Amniotic stem cell (primary cell): ENCODE measurements at regions not wholly inside any gene's neighbourhood (a gene's known extent, or its start where the extent isn't known, plus 50 kb on each side); places are given as distances from the start of the nearest gene placed in this dataset.

Source experiments
- DNase-seq: peaks from one replicate; lab custom pipeline; 2025; lab: John Stamatoyannopoulos, UW

DNA sequence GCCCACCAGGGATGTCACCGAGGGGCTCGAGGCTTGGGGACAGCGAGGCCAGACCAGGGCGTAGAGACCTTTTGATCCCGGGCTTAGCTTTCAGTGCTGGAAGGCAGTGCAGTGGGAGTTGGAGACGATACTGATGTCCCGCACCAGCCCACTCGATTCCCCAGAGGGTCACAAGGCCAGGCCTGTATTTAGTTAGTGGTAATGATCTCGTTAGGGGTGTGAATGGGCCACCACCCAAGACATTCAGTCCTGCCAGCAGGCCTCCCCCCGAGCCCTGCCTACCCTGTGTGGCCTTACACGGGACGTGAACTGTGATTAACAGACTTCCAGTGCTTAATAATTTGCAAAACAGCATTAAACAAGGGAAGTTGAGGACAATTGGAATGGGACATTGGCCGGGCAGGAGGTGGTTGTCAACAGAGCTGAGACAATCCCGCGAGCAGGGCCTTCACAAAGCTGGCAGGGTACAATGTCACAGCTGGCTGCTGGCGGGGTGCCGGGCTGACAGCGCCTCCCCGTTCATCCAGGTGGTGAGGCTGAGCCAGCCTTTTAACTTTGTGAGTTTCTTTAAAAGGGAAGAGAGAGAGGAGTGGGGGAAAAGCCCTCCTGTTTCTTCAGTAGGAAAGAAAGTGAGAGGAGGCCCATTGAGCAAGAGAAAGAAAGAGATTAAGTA, 175.3 kb upstream of the RALGAPA2 start:
- no peak for DNase-seq

GRCh38 chr20:20881808-20882207, 169.4 kb upstream of the RALGAPA2 start:
- DNase-seq: no peak

DNA sequence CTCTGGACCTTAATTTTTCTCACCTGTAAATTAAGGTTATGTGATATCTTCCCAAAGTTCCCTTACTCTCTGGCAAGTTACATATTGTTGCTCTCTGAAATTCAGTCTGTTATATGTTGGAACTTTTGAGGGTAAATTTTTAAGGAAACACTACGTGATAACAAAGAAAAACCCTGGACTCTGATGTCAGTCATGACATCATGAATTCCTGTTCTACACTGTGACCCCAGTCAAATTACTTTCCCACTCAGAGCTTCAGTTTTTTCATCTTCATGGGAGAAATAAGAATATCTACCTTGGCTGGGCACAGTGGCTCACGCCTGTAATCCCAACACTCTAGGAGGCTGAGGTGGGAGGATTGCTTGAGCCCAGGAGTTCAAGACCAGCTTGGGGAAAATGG, 164.6 kb upstream of the RALGAPA2 start:
- DNase-seq: no peak

- DNase-seq: no peak
Observed at GRCh38 chr20:20875716-20876115, 163.3 kb upstream of the RALGAPA2 start.

DNA sequence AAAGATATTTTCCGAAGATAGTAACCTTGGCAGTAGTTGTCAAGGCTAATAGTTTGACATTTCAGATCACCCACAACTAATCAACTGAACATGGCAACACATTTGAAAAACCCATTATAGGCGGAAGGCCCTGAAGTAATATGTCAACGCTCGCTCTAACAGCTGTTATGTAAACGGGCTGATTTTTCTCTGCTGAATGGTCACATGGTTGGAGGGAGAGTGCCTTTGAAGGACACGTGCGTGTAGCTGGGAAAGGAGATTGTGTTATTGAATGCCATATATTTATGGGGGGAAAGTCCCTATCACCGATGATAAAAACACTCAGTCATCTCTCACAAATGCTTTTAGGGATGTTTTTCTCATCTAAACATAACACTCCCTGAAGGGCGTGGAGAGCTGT, 160.0 kb upstream of the RALGAPA2 start:
- no peak for DNase-seq

DNA sequence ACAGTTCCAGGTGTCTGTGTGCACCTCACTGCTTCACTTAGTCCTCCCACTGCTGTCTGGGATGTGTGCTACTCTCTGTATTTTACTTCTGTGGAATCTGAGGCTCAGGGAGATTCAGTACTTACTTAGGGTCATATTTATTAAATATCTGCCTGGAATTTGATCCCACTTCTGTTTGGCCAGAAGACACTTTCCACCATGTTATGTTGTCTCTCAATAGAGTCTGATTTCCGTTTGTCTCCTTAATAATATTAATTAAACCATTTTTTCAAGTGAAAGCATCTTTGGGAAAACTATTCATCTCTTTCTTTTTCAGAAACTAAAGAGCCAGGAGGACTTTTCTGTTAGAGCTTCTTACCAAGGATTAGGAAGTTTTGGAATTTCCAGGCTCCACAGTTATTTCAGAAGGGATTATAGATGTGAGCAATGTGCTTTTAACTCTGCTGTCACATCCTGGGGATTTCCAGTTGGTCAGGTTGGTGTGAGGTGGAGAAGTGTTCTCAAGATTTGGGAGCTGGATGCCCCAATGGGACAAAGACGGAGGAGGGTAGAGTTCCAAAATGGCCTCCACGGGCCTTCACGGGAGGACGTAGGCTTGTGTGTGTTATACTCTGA, 156.8 kb upstream of the RALGAPA2 start:
- no peak for DNase-seq

DNA sequence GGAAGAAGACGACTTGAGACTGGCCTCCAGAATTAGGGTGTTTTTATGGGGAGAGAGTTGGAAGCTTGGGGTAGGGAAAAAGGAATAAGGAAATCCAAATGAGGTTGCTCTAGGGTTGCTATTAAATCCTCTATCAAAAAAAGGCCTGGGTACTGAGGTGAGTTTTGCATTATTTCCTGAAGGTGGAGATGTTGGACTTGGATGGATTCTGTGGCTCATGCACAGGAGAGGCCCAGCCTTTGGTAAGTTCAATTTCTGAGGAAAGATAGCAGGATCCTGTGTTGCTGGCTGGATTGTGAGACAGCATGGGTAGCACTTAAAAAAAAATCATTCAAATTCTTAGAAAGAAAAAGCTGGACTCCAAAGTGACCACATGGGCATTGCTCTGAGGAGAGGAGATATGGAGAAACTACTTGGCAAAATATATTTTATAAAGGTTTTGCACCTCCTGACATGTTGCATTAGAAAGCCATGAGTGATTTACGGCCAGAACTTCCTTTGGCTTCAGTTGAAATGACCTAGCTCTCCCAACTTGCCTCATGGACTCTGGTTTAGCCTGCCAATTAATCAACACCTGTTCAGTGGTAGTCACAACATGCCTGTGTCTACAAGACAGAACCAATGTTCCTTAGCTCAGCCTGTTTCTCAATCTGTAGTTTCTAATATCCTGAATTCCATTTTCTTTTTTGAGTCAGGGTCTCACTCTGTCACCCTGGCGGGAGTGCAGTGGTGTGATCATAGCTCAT, 152.1 kb upstream of the RALGAPA2 start:
- no peak for DNase-seq

GRCh38 chr20:20860078-20860806, 147.8 kb upstream of the RALGAPA2 start:
- DNase-seq: peak; percentile 73

GRCh38 chr20:20859510-20859909, 147.1 kb upstream of the RALGAPA2 start:
- DNase-seq: no peak

- DNase-seq: no peak
Observed at GRCh38 chr20:20856956-20857355, 144.5 kb upstream of the RALGAPA2 start.

DNA sequence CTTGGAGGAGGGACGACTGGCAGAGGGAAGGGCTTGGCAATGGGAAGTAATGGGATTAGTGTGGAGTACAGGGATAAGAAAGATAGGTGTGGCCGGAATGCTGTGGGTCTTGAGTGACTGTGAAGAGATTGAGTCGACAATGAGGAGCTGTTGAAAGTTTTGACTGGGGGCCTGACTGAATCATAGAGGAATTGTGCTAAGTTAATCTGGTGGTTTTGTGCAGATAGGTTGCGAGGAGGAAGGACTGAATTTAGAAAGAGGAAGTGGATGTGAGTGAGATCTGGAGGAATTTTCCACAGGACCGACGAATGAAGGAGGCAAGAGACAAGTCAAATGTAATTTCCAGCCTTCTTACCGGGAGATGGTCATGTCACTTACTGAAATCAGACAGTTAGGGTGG, 143.9 kb upstream of the RALGAPA2 start:
- DNase-seq: no peak

DNA sequence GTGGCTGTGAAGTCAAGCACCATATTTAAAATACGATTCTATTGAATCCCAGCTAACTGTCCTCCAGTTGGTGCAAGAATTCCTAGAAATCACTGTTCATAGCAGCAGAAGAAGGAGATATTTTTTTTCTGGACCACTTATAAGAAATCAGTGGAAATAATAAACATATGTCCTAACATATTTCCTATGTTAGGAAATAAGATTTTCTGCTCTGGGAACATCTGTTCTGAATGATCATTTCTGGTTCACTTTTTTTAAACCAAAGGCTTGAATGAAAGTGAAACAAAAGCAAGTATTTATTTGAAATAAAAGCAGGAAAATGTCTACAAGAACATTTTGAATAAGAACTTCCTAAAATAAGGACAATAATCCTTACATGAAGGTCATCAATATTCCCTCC, 138.9 kb upstream of the RALGAPA2 start:
- no peak for DNase-seq

GRCh38 chr20:20850407-20850806, 138.0 kb upstream of the RALGAPA2 start:
- DNase-seq: no peak

- DNase-seq: no peak
Observed at GRCh38 chr20:20849161-20849560, 136.7 kb upstream of the RALGAPA2 start.

DNA sequence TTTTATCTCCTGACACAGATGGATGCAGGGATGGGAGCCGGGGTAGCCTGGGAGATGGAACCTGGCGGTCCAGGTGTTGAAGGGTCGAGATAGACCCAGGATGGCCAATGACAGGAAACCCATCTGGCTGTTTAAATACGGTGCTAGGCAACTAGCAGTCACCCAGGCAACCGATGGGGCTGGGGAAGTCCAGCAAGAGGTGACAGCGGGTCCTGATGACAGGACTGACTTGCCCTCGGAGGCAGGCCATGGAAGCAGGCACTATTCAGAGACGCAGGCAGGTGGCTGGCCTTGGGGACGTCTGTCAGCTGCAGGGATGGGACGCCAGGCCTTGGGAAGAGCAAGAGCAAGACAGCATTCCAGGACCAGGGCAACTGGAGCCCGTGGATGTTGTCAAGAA, 135.4 kb upstream of the RALGAPA2 start:
- DNase-seq: no peak

- DNase-seq: no peak
Observed at GRCh38 chr20:20843982-20844381, 131.5 kb upstream of the RALGAPA2 start.

- no peak for DNase-seq
Observed at GRCh38 chr20:20839771-20840170, 127.3 kb upstream of the RALGAPA2 start.

DNA sequence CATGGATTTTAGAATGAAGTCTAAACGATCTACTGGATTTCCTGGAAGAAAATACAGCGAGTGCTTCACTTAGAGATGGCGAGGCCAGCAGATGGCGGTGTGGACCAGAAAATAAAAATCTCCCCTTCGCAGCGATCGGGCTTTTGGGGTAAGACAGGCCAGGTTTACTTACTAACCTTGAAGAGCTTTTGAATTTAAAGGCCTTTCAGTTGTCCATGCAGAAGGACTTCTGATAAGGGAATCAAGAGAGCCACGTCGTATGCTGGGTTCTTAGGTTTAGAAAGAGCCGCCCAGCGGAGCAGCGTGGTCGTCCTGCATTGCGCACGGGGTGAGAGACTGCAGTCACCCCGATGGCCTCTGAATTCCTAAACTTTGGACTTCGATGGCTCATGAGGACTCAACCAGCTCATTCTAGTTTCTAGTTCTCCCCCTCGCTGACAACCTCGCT, 125.2 kb upstream of the RALGAPA2 start:
- peak; percentile 2 for DNase-seq

DNA sequence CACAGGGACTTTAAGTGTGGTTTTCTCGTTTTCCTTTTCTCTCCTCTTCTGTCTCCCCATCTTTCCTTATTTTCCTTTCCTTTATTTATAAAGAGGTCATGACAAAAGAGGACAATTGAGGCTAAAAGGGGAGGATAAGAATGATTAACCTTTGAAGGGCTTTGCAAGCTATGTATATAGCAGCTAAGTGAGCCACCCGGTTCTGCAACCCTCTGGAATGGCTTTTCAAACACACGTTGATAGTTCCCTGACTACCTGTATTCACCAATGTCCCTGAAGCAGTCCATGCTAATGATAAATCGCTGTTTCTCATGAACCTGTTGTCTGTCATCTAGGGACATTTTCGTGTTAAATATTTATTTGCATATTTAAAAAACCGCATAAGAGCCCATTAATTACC, 124.4 kb upstream of the RALGAPA2 start:
- DNase-seq: no peak

GRCh38 chr20:20835897-20836296, 123.5 kb upstream of the RALGAPA2 start:
- DNase-seq: no peak

- DNase-seq: no peak
Observed at GRCh38 chr20:20834008-20834407, 121.6 kb upstream of the RALGAPA2 start.

DNA sequence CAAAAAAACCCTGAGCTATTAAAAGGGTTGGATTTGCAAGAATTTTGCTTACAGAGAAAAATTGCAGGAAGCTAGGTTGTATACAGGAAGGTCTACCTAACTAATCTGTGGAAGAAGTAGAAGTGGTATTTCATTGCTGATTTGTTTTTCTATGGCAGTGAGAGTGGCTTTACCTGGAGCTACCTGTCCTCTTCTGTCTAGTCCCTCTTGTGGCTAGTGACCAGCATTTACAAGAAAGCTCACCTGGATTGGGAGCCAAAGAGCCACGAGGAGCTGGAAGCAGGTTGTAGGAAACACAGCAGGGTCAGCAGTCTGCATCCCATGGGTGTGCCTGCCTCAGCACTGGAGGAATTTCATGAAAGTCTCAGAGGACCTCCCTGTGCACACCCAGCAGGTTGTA, 120.3 kb upstream of the RALGAPA2 start:
- DNase-seq: no peak

DNA sequence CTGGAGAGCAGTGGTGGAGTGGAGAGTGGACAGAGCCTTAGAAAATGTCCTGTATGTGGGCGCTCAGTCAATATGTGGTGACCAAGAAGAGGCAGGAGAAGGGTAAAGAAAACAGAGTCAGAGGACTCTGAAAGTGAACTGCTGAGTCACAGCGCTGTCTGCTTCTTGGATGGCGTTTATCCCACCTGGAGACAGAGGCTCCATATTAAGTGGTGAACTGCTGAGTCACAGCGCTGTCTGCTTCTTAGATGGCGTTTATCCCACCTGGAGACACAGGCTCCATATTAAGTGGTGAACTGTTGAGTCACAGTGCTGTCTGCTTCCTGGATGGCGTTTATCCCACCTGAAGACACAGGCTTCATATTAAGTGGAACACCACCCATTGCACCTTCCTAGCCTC, 119.3 kb upstream of the RALGAPA2 start:
- no peak for DNase-seq
